GDM1 (cell line): ENCODE measurements at regions not wholly inside any gene's neighbourhood (a gene's known extent, or its start where the extent isn't known, plus 50 kb on each side); places are given as distances from the start of the nearest gene placed in this dataset.
"Not testable (repeated sequence)": the region's sequence is repeated elsewhere in the genome, so short reads cannot be mapped to it uniquely, and the experiment has no call there.

Source experiments
- DNase-seq: peaks from one replicate; lab custom pipeline; 2025; lab: John Stamatoyannopoulos, UW

- no peak for DNase-seq
Observed at GRCh38 chr4:23956601-23957364, 66.9 kb upstream of the PPARGC1A start.

GRCh38 chr4:23952258-23952657 is 62.4 kb upstream of the PPARGC1A start:
- DNase-seq: no peak

GRCh38 chr4:23947826-23948225 is 58.0 kb upstream of the PPARGC1A start:
- DNase-seq: no peak

GRCh38 chr4:23946299-23946698 is 56.5 kb upstream of the PPARGC1A start:
- DNase-seq: no peak

- DNase-seq: peak; percentile 23
Observed at GRCh38 chr4:23945451-23946017, 55.7 kb upstream of the PPARGC1A start.

GRCh38 chr4:23944556-23944955 is 54.7 kb upstream of the PPARGC1A start:
- not testable (repeated sequence) for DNase-seq

- no peak for DNase-seq
Observed at GRCh38 chr4:23943478-23943877, 53.6 kb upstream of the PPARGC1A start.

- DNase-seq: no peak
Observed at GRCh38 chr4:23942471-23942870, 52.6 kb upstream of the PPARGC1A start.
